Prostate gland (tissue), 2 donors: ENCODE measurements at regions not wholly inside any gene's neighbourhood (a gene's known extent, or its start where the extent isn't known, plus 50 kb on each side); places are given as distances from the start of the nearest gene placed in this dataset.

Experiments used
- DNase-seq: peaks from one replicate; pipeline ENCODE4 v3.0.0-alpha.2; 2019; ENCODE audit warnings: low spot score
- H3K27ac ChIP-seq, 2 donors: fragments of 200-600 bp; sonication (generic); 2 replicates each; pipeline ENCODE4 v1.5.1; 2017 to 2019
- H3K27me3 ChIP-seq: fragments of 200-600 bp; sonication (generic); replicated peaks from 2 replicates; pipeline ENCODE4 v1.5.1; 2019; ENCODE audit not compliant: insufficient read depth
- H3K36me3 ChIP-seq, 2 donors: fragments of 200-600 bp; sonication (generic); 1 replicate in 1 of 2; 2 replicates in 1 of 2; pipeline versions ENCODE4 v1.5.1 to v1.8.1; 2017 to 2019
- H3K4me1 ChIP-seq: fragments of 200-600 bp; sonication (generic); replicated peaks from 2 replicates; pipeline ENCODE4 v1.5.1; 2019
- H3K4me3 ChIP-seq, 2 donors: fragments of 200-600 bp; sonication (generic); 2 replicates each; pipeline ENCODE4 v1.5.1; 2017 to 2019
- H3K9me3 ChIP-seq: fragments of 200-600 bp; sonication (generic); 2 replicates; pipeline ENCODE4 v1.5.1; 2017
- CTCF ChIP-seq, 4 experiments: fragments of 200-600 bp in 2 of 4; fragments of 450-650 bp in 2 of 4; sonication (generic) in 2 of 4; IDR thresholded peaks; 1 replicate in 3 of 4; 2 replicates in 1 of 4; pipeline ENCODE4 v1.5.1; 2016 to 2019; ENCODE audit warnings: antibody characterized with exemption in 4 of 4, mild to moderate bottlenecking in 2 of 4, moderate library complexity in 2 of 4
- POLR2A ChIP-seq: fragments of 450-650 bp; IDR thresholded peaks from one replicate; pipeline ENCODE4 v1.6.1; 2016; ENCODE audit warnings: antibody characterized with exemption, mild to moderate bottlenecking
- POLR2AphosphoS5 ChIP-seq: sonication (generic); formaldehyde crosslinking; IDR thresholded peaks from one replicate; pipeline ENCODE4 v1.6.1; 2017; ENCODE audit warnings: antibody characterized with exemption
- WGBS: methylation state at CpG from one replicate; pipeline ENCODE4 v1.1.5; 2018; 5-methylcytosine and 5-hydroxymethylcytosine counted together
- intact Hi-C: fragments of 100-400 bp; cut with DNase I; formaldehyde crosslinking; loops from one replicate; pipeline ENCODE4 v1.14.2; 2022

GRCh38 chr5:54741711-54742110 is 224.2 kb downstream of the SNX18 start:
- intact Hi-C loops: no loop called here
- WGBS: 89% methylated on average over 6 of the region's 6 CpGs
- Histone ChIP-seq H3K27ac (no peak overlapping the region), H3K4me1 (no peaks in the 10 kb centered on the region), H3K36me3 (no peaks in the 10 kb centered on the region), H3K4me3 (no peak overlapping the region), H3K9me3 (no peaks in the 10 kb centered on the region), H3K27me3 (no peaks in the 10 kb centered on the region)
- DNase-seq: no peak
- TF ChIP-seq CTCF (IDR thresholded peaks at IDR 0.05): no peak
- TF ChIP-seq POLR2A: no peak
- TF ChIP-seq POLR2AphosphoS5: no peak

GRCh38 chr5:54740141-54740540 is 222.6 kb downstream of the SNX18 start:
- no peak for DNase-seq
- no peak for TF ChIP-seq POLR2A
- TF ChIP-seq CTCF (IDR thresholded peaks at IDR 0.05): no peak
- 95% methylated on average over 5 of the region's 5 CpGs for WGBS
- H3K27ac ChIP-seq: no peak overlapping the region
- no peak overlapping the region for H3K4me3 ChIP-seq
- intact Hi-C loops: no loop called here
- no peaks in the 10 kb centered on the region for H3K27me3 ChIP-seq
- H3K36me3 ChIP-seq: no peaks in the 10 kb centered on the region
- no peaks in the 10 kb centered on the region for H3K9me3 ChIP-seq
- no peaks in the 10 kb centered on the region for H3K4me1 ChIP-seq

- Histone ChIP-seq H3K4me3 (no peak overlapping the region), H3K27ac (no peak overlapping the region), H3K36me3 (no peaks in the 10 kb centered on the region), H3K4me1 (no peaks in the 10 kb centered on the region), H3K9me3 (no peaks in the 10 kb centered on the region), H3K27me3 (no peaks in the 10 kb centered on the region)
- WGBS: 93% methylated on average over 2 of the region's 2 CpGs
- DNase-seq: no peak
- intact Hi-C loops: no loop called here
- TF ChIP-seq POLR2AphosphoS5: no peak
- TF ChIP-seq CTCF (IDR thresholded peaks at IDR 0.05): no peak
- TF ChIP-seq POLR2A: no peak
Observed at GRCh38 chr5:54739371-54739770, 221.8 kb downstream of the SNX18 start.

- intact Hi-C loops: no loop called here
- H3K27ac ChIP-seq: no peak overlapping the region
- H3K36me3 ChIP-seq: no peaks in the 10 kb centered on the region
- DNase-seq: no peak
- no peak for TF ChIP-seq CTCF (IDR thresholded peaks at IDR 0.05)
- TF ChIP-seq POLR2A: no peak
- TF ChIP-seq POLR2AphosphoS5: no peak
- H3K9me3 ChIP-seq: no peaks in the 10 kb centered on the region
- no peak overlapping the region for H3K4me3 ChIP-seq
- H3K4me1 ChIP-seq: no peaks in the 10 kb centered on the region
- 48% methylated on average over 4 of the region's 4 CpGs for WGBS
- no peaks in the 10 kb centered on the region for H3K27me3 ChIP-seq
Observed at GRCh38 chr5:54738973-54739367, 221.4 kb downstream of the SNX18 start.

GRCh38 chr5:54738118-54738972 is 220.8 kb downstream of the SNX18 start:
- 57% methylated on average over 6 of the region's 6 CpGs for WGBS
- Histone ChIP-seq H3K36me3 (no peaks in the 10 kb centered on the region), H3K4me3 (no peak overlapping the region), H3K27me3 (no peaks in the 10 kb centered on the region), H3K27ac (no peak overlapping the region), H3K4me1 (no peaks in the 10 kb centered on the region), H3K9me3 (no peaks in the 10 kb centered on the region)
- intact Hi-C loops: no loop called here
- DNase-seq: no peak
- TF ChIP-seq POLR2AphosphoS5: no peak
- TF ChIP-seq CTCF (IDR thresholded peaks at IDR 0.05): no peak
- no peak for TF ChIP-seq POLR2A
